ENCODE measurements at regions not wholly inside any gene's neighbourhood (a gene's known extent, or its start where the extent isn't known, plus 50 kb on each side); places are given as distances from the start of the nearest gene placed in this dataset.

GRCh38 chr2:180195847-180196246, 188.8 kb upstream of the CWC22 start:
- H3K4me1 ChIP-seq, result no peaks in the 10 kb centered on the region
- H3K9me3 ChIP-seq, result no peaks in the 10 kb centered on the region
- no peak overlapping the region for H3K4me3 ChIP-seq
- DNase-seq, result no peak
- no peaks in the 10 kb centered on the region for H3K27me3 ChIP-seq
- H3K27ac ChIP-seq, result no peak overlapping the region
- TF ChIP-seq POLR2A (IDR thresholded peaks at IDR 0.05), result no peak
- TF ChIP-seq CTCF (IDR thresholded peaks at IDR 0.05), result no peak
- intact Hi-C loops (cut with DNase I; ENCODE audit: low total_unique reads), result no loop called here
- H3K36me3 ChIP-seq (ENCODE audit: low read depth, missing control alignments), result no peaks in the 10 kb centered on the region

GRCh38 chr2:180191432-180192124, 184.5 kb upstream of the CWC22 start:
- H3K27ac ChIP-seq, result no peak overlapping the region
- no peaks in the 10 kb centered on the region for H3K4me1 ChIP-seq
- TF ChIP-seq POLR2A (IDR thresholded peaks at IDR 0.05) (no peak), CTCF (IDR thresholded peaks at IDR 0.05) (no peak)
- intact Hi-C loops (cut with DNase I; ENCODE audit: low total_unique reads), result no loop called here
- H3K4me3 ChIP-seq, result no peak overlapping the region
- H3K9me3 ChIP-seq, result no peaks in the 10 kb centered on the region
- DNase-seq, result no peak
- no peaks in the 10 kb centered on the region for H3K36me3 ChIP-seq (ENCODE audit: low read depth, missing control alignments)
- 15 to 27% methylated on average over 11 of the region's 11 CpGs for WGBS, 2 donors
- no peaks in the 10 kb centered on the region for H3K27me3 ChIP-seq

- intact Hi-C loops (cut with DNase I; ENCODE audit: low total_unique reads), result no loop called here
- whole genome bisulfite sequencing, 2 donors, result 75% methylated on average over 2 of the region's 2 CpGs
Measured at GRCh38 chr2:180190851-180191250, 183.8 kb upstream of the CWC22 start.

GRCh38 chr2:180187611-180188010, 180.5 kb upstream of the CWC22 start:
- Histone ChIP-seq H3K36me3 (ENCODE audit: low read depth, missing control alignments) (no peaks in the 10 kb centered on the region), H3K4me1 (no peaks in the 10 kb centered on the region), H3K9me3 (no peaks in the 10 kb centered on the region), H3K4me3 (no peak overlapping the region), H3K27me3 (no peaks in the 10 kb centered on the region), H3K27ac (no peak overlapping the region)
- no peak for DNase-seq
- intact Hi-C loops (cut with DNase I; ENCODE audit: low total_unique reads), result no loop called here
- TF ChIP-seq POLR2A (IDR thresholded peaks at IDR 0.05), result no peak
- no peak for TF ChIP-seq CTCF (IDR thresholded peaks at IDR 0.05)
- WGBS, 2 donors, result 65 to 73% methylated on average over 2 of the region's 2 CpGs

More at GRCh38 chr2:180190851-180191250, 183.8 kb upstream of the CWC22 start:
- Histone ChIP-seq H3K9me3 (no peaks in the 10 kb centered on the region), H3K36me3 (ENCODE audit: low read depth, missing control alignments) (no peaks in the 10 kb centered on the region), H3K4me3 (no peak overlapping the region), H3K27ac (no peak overlapping the region), H3K4me1 (no peaks in the 10 kb centered on the region), H3K27me3 (no peaks in the 10 kb centered on the region)
- TF ChIP-seq CTCF (IDR thresholded peaks at IDR 0.05) (no peak), POLR2A (IDR thresholded peaks at IDR 0.05) (no peak)
- DNase-seq, result no peak

- intact Hi-C loops (cut with DNase I; ENCODE audit: low total_unique reads), result no loop called here
- WGBS, 2 donors, result 88 to 92% methylated on average over 2 of the region's 2 CpGs
- TF ChIP-seq POLR2A (IDR thresholded peaks at IDR 0.05) (no peak), CTCF (IDR thresholded peaks at IDR 0.05) (no peak)
- Histone ChIP-seq H3K4me1 (no peaks in the 10 kb centered on the region), H3K9me3 (no peaks in the 10 kb centered on the region), H3K27me3 (no peaks in the 10 kb centered on the region), H3K4me3 (no peak overlapping the region), H3K27ac (no peak overlapping the region), H3K36me3 (ENCODE audit: low read depth, missing control alignments) (no peaks in the 10 kb centered on the region)
- DNase-seq, result no peak
Measured at GRCh38 chr2:180184506-180184905, 177.4 kb upstream of the CWC22 start.
